ENCODE measurements at regions not wholly inside any gene's neighbourhood (a gene's known extent, or its start where the extent isn't known, plus 50 kb on each side); places are given as distances from the start of the nearest gene placed in this dataset.
A peak's percentile ranks its signal among the peaks of the same experiment; 100 is the strongest.
"Not testable (repeated sequence)": the region's sequence is repeated elsewhere in the genome, so short reads cannot be mapped to it uniquely, and the experiment has no call there.

- H3K9me3 ChIP-seq; H3K27me3 ChIP-seq; H3K4me1 ChIP-seq; H3K27ac ChIP-seq; DNase-seq; H3K4me3 ChIP-seq; H3K36me3 ChIP-seq; intact Hi-C loops (cut with DNase I): not testable (repeated sequence)
- 67% methylated on average over 1 of the region's 2 CpGs; no CpG with 5 or more reads in 1 of the 2 donors for WGBS, 2 donors
Measured at GRCh38 chr4:131883181-131883580, 1265.9 kb upstream of the PCDH10 start.

DNA sequence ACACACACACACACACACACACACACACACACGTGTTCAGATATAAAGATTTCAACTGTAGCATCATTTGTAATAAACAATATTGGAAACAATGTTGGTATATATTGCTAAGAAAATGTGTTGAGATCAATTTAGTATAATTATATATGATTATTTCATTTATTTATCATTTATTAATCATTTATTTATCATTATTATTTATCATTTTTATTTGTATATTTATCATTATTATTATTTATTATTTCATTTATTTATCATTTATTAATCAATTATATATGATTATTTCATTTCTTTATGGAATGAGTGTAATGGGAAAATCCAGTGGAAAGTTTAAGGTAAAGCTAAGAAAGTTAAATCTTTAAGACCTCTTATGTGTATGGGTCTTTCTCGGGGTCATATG, 1223.4 kb upstream of the PCDH10 start:
- H3K27me3 ChIP-seq; intact Hi-C loops (cut with DNase I); DNase-seq; H3K36me3 ChIP-seq; H3K4me1 ChIP-seq; H3K9me3 ChIP-seq; H3K4me3 ChIP-seq; H3K27ac ChIP-seq: not testable (repeated sequence)
- WGBS, 2 donors = 86 to 93% methylated on average over 2 of the region's 2 CpGs

DNA sequence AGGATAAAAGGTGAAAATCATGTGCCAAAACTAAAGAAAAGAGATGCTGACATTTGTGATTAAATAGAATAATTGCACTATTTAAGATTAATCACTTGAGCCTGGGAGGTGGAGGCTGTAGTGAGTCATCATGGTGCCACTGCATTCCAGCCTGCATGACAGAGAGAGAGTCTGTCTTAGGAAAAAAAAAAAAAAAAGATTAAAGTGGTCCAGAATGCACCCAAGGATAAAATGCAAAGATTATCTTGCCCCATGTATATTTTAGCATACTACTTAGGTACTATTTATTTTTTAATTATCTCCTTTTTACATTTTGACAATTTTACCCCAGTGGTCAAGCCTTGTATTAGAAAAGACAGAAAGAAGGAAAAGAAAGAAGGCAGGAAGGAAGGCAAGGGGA, 1181.4 kb upstream of the PCDH10 start:
- H3K9me3 ChIP-seq; H3K27me3 ChIP-seq; intact Hi-C loops (cut with DNase I); H3K27ac ChIP-seq; DNase-seq; H3K4me3 ChIP-seq; H3K36me3 ChIP-seq; H3K4me1 ChIP-seq: not testable (repeated sequence)

- intact Hi-C loops (cut with DNase I) = no loop called here
- Histone ChIP-seq H3K27ac (no peak overlapping the region), H3K36me3 (no peaks in the 10 kb centered on the region), H3K9me3 (peaks cover 0 to 11% (median 4%) of the 10 kb centered on the region in 3 donors), H3K27me3 (no peaks in the 10 kb centered on the region), H3K4me3 (peak overlapping the region in 2 of 4 donors; percentile 17 to 27), H3K4me1 (no peaks in the 10 kb centered on the region)
- DNase-seq = no peak
- WGBS, 2 donors = 63 to 86% methylated on average over 3 to 4 of the region's 4 CpGs
- TF ChIP-seq, protein P1, sequence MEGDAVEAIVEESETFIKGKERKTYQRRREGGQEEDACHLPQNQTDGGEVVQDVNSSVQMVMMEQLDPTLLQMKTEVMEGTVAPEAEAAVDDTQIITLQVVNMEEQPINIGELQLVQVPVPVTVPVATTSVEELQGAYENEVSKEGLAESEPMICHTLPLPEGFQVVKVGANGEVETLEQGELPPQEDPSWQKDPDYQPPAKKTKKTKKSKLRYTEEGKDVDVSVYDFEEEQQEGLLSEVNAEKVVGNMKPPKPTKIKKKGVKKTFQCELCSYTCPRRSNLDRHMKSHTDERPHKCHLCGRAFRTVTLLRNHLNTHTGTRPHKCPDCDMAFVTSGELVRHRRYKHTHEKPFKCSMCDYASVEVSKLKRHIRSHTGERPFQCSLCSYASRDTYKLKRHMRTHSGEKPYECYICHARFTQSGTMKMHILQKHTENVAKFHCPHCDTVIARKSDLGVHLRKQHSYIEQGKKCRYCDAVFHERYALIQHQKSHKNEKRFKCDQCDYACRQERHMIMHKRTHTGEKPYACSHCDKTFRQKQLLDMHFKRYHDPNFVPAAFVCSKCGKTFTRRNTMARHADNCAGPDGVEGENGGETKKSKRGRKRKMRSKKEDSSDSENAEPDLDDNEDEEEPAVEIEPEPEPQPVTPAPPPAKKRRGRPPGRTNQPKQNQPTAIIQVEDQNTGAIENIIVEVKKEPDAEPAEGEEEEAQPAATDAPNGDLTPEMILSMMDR (IDR thresholded peaks at IDR 0.05) = no peak
- no peak for TF ChIP-seq POLR2A (IDR thresholded peaks at IDR 0.05)
Measured at GRCh38 chr4:131974730-131975129, 1174.4 kb upstream of the PCDH10 start.

- H3K27me3 ChIP-seq; H3K27ac ChIP-seq; H3K4me1 ChIP-seq; DNase-seq; intact Hi-C loops (cut with DNase I); H3K36me3 ChIP-seq: not testable (repeated sequence)
- peak overlapping the region in 3 of 4 donors; percentile 6 to 27 (median 17) for H3K4me3 ChIP-seq
- H3K9me3 ChIP-seq = peaks cover 0 to 11% (median 4%) of the 10 kb centered on the region in 3 donors
- 59 to 86% methylated on average over 23 to 30 of the region's 63 CpGs for WGBS, 2 donors
Measured at GRCh38 chr4:131975276-131976132, 1173.6 kb upstream of the PCDH10 start.

GRCh38 chr4:131976133-131977002, 1172.7 kb upstream of the PCDH10 start:
- whole genome bisulfite sequencing, 2 donors = 93 to 98% methylated on average over 19 to 28 of the region's 71 CpGs
- H3K36me3 ChIP-seq; DNase-seq; H3K4me1 ChIP-seq; H3K27me3 ChIP-seq; intact Hi-C loops (cut with DNase I); H3K27ac ChIP-seq: not testable (repeated sequence)
- Histone ChIP-seq H3K9me3 (peaks cover 0 to 11% (median 6%) of the 10 kb centered on the region in 3 donors), H3K4me3 (peak overlapping the region in 2 of 4 donors; percentile 6 to 27)

GRCh38 chr4:131978120-131978519, 1171.0 kb upstream of the PCDH10 start:
- TF ChIP-seq, protein P1 (IDR thresholded peaks at IDR 0.05) = no peak
- no peak for TF ChIP-seq POLR2A (IDR thresholded peaks at IDR 0.05)
- DNase-seq = no peak
- intact Hi-C loops (cut with DNase I) = no loop called here
- H3K36me3 ChIP-seq = no peaks in the 10 kb centered on the region
- no peaks in the 10 kb centered on the region for H3K4me1 ChIP-seq
- WGBS, 2 donors = 93 to 96% methylated on average over 8 to 17 of the region's 18 CpGs
- H3K27me3 ChIP-seq = no peaks in the 10 kb centered on the region
- no peak overlapping the region for H3K4me3 ChIP-seq
- no peak overlapping the region for H3K27ac ChIP-seq
- H3K9me3 ChIP-seq = peaks cover 0 to 11% (median 9%) of the 10 kb centered on the region in 3 donors

Data from esophagus squamous epithelium (tissue), 5 donors.